Ovary (tissue), 3 donors: ENCODE measurements at regions not wholly inside any gene's neighbourhood (a gene's known extent, or its start where the extent isn't known, plus 50 kb on each side); places are given as distances from the start of the nearest gene placed in this dataset.

Experiments used
- POLR2A ChIP-seq: fragments of 450-650 bp; IDR thresholded peaks from one replicate; pipeline ENCODE4 v1.6.1; 2017; ENCODE audit warnings: antibody characterized with exemption, mild to moderate bottlenecking, moderate library complexity
- TF ChIP-seq, protein P1 (sequence below), 3 donors: fragments of 450-650 bp in 2 of 3; fragments of 200-600 bp in 1 of 3; IDR thresholded peaks; one replicate each; pipeline versions ENCODE4 v1.5.1 to v1.8.0; 2016 to 2022; ENCODE audit warnings: antibody characterized with exemption in 3 of 3, mild to moderate bottlenecking in 1 of 3
- donor health status: DM: no; HTN: no; CAD: no.

DNA sequence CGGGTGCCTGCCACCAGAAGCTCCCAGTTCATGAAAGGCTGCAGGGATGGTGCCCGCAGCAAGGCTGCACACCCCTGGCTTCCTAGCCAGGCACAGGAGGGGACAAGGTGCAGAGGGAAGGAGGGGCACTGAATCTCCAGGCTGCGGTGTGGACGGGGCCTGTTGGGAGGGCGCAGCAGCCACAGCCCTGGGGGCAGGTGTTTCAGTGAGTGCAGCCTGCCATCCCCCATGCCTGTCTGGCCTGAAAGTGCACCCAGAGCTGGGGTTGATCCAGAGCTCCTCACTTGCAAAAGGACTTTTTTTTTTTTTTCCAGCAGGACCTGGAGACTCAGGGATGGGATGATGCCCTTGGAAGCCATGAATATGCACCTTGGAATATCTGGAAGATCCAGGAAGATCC is 153.7 kb upstream of the C1orf174 start:
- TF ChIP-seq, protein P1, sequence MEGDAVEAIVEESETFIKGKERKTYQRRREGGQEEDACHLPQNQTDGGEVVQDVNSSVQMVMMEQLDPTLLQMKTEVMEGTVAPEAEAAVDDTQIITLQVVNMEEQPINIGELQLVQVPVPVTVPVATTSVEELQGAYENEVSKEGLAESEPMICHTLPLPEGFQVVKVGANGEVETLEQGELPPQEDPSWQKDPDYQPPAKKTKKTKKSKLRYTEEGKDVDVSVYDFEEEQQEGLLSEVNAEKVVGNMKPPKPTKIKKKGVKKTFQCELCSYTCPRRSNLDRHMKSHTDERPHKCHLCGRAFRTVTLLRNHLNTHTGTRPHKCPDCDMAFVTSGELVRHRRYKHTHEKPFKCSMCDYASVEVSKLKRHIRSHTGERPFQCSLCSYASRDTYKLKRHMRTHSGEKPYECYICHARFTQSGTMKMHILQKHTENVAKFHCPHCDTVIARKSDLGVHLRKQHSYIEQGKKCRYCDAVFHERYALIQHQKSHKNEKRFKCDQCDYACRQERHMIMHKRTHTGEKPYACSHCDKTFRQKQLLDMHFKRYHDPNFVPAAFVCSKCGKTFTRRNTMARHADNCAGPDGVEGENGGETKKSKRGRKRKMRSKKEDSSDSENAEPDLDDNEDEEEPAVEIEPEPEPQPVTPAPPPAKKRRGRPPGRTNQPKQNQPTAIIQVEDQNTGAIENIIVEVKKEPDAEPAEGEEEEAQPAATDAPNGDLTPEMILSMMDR (IDR thresholded peaks at IDR 0.05) = no peak
- no peak for TF ChIP-seq POLR2A
